EL (cell line): ENCODE measurements at regions not wholly inside any gene's neighbourhood (a gene's known extent, or its start where the extent isn't known, plus 50 kb on each side); places are given as distances from the start of the nearest gene placed in this dataset.
A peak's percentile ranks its signal among the peaks of the same experiment; 100 is the strongest.
"Not testable (repeated sequence)": the region's sequence is repeated elsewhere in the genome, so short reads cannot be mapped to it uniquely, and the experiment has no call there.

Source experiments
- DNase-seq: peaks from one replicate; pipeline ENCODE4 v3.0.0-alpha.2; 2016

- DNase-seq: no peak
Observed at GRCh38 chr16:48105976-48106375, 49.8 kb downstream of the ABCC12 start.

GRCh38 chr16:48105456-48105855 lies 50.3 kb downstream of the ABCC12 start:
- no peak for DNase-seq

- DNase-seq: no peak
Observed at GRCh38 chr16:48103591-48103990, 52.2 kb downstream of the ABCC12 start.

GRCh38 chr16:48102083-48103008 lies 53.4 kb downstream of the ABCC12 start:
- no peak for DNase-seq

GRCh38 chr16:48101069-48101674 lies 54.6 kb downstream of the ABCC12 start:
- no peak for DNase-seq

GRCh38 chr16:48099455-48099854 lies 56.3 kb downstream of the ABCC12 start:
- DNase-seq: peak; percentile 17

GRCh38 chr16:48098472-48098871 lies 57.3 kb downstream of the ABCC12 start:
- no peak for DNase-seq

GRCh38 chr16:48091117-48091516 lies 64.7 kb downstream of the ABCC12 start:
- DNase-seq: no peak

GRCh38 chr16:48089053-48089792 lies 66.6 kb downstream of the ABCC12 start:
- no peak for DNase-seq

GRCh38 chr16:48087639-48088038 lies 68.2 kb downstream of the ABCC12 start:
- DNase-seq: no peak

- no peak for DNase-seq
Observed at GRCh38 chr16:48086422-48086821, 69.4 kb downstream of the ABCC12 start.

- no peak for DNase-seq
Observed at GRCh38 chr16:48085729-48086128, 70.1 kb downstream of the ABCC12 start.

GRCh38 chr16:48084826-48085225 lies 71.0 kb downstream of the ABCC12 start:
- no peak for DNase-seq

- no peak for DNase-seq
Observed at GRCh38 chr16:48082516-48082915, 73.3 kb downstream of the ABCC12 start.

- peak; percentile 84 for DNase-seq
Observed at GRCh38 chr16:48081656-48082055, 74.1 kb downstream of the ABCC12 start.

GRCh38 chr16:48076455-48077012 lies 79.3 kb downstream of the ABCC12 start:
- peak; percentile 28 for DNase-seq

GRCh38 chr16:48075398-48075797 lies 80.4 kb downstream of the ABCC12 start:
- peak; percentile 50 for DNase-seq

- no peak for DNase-seq
Observed at GRCh38 chr16:48067388-48067787, 88.4 kb downstream of the ABCC12 start.

- no peak for DNase-seq
Observed at GRCh38 chr16:48064971-48065370, 90.8 kb downstream of the ABCC12 start.

GRCh38 chr16:48062681-48063080 lies 93.1 kb downstream of the ABCC12 start:
- no peak for DNase-seq

GRCh38 chr16:48059936-48060335 lies 95.9 kb downstream of the ABCC12 start:
- no peak for DNase-seq

- not testable (repeated sequence) for DNase-seq
Observed at GRCh38 chr16:48059190-48059589, 96.6 kb downstream of the ABCC12 start.

- no peak for DNase-seq
Observed at GRCh38 chr16:48057048-48057447, 98.7 kb downstream of the ABCC12 start.
